Lung (tissue), 11 donors: ENCODE measurements at regions not wholly inside any gene's neighbourhood (a gene's known extent, or its start where the extent isn't known, plus 50 kb on each side); places are given as distances from the start of the nearest gene placed in this dataset.

Experiments used
- ATAC-seq: fragments of 200-7000 bp; cut with Tn5 transposase; one replicate; pipeline ENCODE4 v1.9.1; 2020; ENCODE audit warnings: moderate number of reproducible peaks; ENCODE audit not compliant: insufficient read depth, low FRiP score
- DNase-seq, 3 donors: peaks; one replicate each; pipeline ENCODE4 v3.0.0-alpha.2; 2013 to 2017
- H3K27ac ChIP-seq, 2 donors: one replicate each; pipeline ENCODE4 v1.5.1; 2013; ENCODE audit warnings: mild to moderate bottlenecking in 2 of 2, moderate library complexity in 2 of 2, control low read depth in 1 of 2, inconsistent platforms in 1 of 2, low read depth in 1 of 2, low read length in 1 of 2
- H3K27me3 ChIP-seq, 3 donors: one replicate each; pipeline ENCODE4 v1.5.1; 2013; ENCODE audit warnings: low read length in 2 of 3; ENCODE audit not compliant: control insufficient read depth in 3 of 3, insufficient read depth in 3 of 3
- H3K36me3 ChIP-seq, 4 donors: one replicate each; pipeline ENCODE4 v1.5.1; 2013; ENCODE audit warnings: low read length in 4 of 4, mild to moderate bottlenecking in 1 of 4, moderate library complexity in 1 of 4; ENCODE audit not compliant: control insufficient read depth in 4 of 4, insufficient read depth in 4 of 4
- H3K4me1 ChIP-seq, 5 donors: one replicate each; pipeline ENCODE4 v1.5.1; 2013; ENCODE audit warnings: low read length in 5 of 5, mild to moderate bottlenecking in 2 of 5, moderate library complexity in 1 of 5; ENCODE audit not compliant: control insufficient read depth in 5 of 5, insufficient read depth in 5 of 5
- H3K4me3 ChIP-seq: one replicate; pipeline ENCODE4 v1.5.1; 2013; ENCODE audit warnings: mild to moderate bottlenecking, control low read depth, moderate library complexity
- H3K9ac ChIP-seq, 2 donors: one replicate each; pipeline ENCODE4 v1.5.1; 2013; ENCODE audit warnings: low read length in 2 of 2, control low read depth in 1 of 2; ENCODE audit not compliant: insufficient read depth in 1 of 2
- H3K9me3 ChIP-seq, 4 donors: one replicate each; pipeline ENCODE4 v1.5.1; 2013; ENCODE audit warnings: low read length in 3 of 4, mild to moderate bottlenecking in 1 of 4, moderate library complexity in 1 of 4; ENCODE audit not compliant: control insufficient read depth in 4 of 4, insufficient read depth in 3 of 4
- CTCF ChIP-seq: IDR thresholded peaks from 2 replicates; pipeline ENCODE4 v1.5.1; 2012; ENCODE audit warnings: mild to moderate bottlenecking; ENCODE audit errors: control extremely low read depth, extremely low read depth
- WGBS, 2 donors: extraction: QIAGEN DNeasy Blood & Tissue Kit; methylation state at CpG; one replicate each; pipeline ENCODE4 v1.1.7; 2013; 5-methylcytosine and 5-hydroxymethylcytosine counted together
- donor health status: control.
- donor health status: control.
- donor health status: Bipolar disorder and iron deficiency.
- donor health status: healthy.
- donor health status: DM: yes; HTN: yes; CAD: no.

- Histone ChIP-seq H3K27ac (no peak overlapping the region), H3K27me3 (no peaks in the 10 kb centered on the region)
- no peak for ATAC-seq
These were observed 696.9 kb upstream of the FBXO33 start for GRCh38 chr14:40129159-40129558.

GRCh38 chr14:40123816-40124215, 691.6 kb upstream of the FBXO33 start:
- TF ChIP-seq CTCF = no peak
- H3K27me3 ChIP-seq = no peaks in the 10 kb centered on the region
- H3K4me3 ChIP-seq = no peak overlapping the region
- H3K9me3 ChIP-seq = no peaks in the 10 kb centered on the region
- no peaks in the 10 kb centered on the region for H3K4me1 ChIP-seq
- WGBS, 2 donors = 77 to 91% methylated on average over 2 of the region's 2 CpGs
- H3K36me3 ChIP-seq = no peaks in the 10 kb centered on the region
- H3K27ac ChIP-seq = no peak overlapping the region
- no peak overlapping the region for H3K9ac ChIP-seq
- DNase-seq (no peak), ATAC-seq (no peak)

More at GRCh38 chr14:40129159-40129558, 696.9 kb upstream of the FBXO33 start:
- H3K4me1 ChIP-seq = no peaks in the 10 kb centered on the region
- no peaks in the 10 kb centered on the region for H3K9me3 ChIP-seq
- no peak for TF ChIP-seq CTCF
- no peak overlapping the region for H3K4me3 ChIP-seq
- H3K36me3 ChIP-seq = no peaks in the 10 kb centered on the region
- H3K9ac ChIP-seq = no peak overlapping the region
- no peak for DNase-seq

GRCh38 chr14:40122968-40123648, 690.9 kb upstream of the FBXO33 start:
- H3K9ac ChIP-seq = no peak overlapping the region
- ATAC-seq = no peak
- no peak overlapping the region for H3K27ac ChIP-seq
- no peaks in the 10 kb centered on the region for H3K36me3 ChIP-seq
- H3K27me3 ChIP-seq = no peaks in the 10 kb centered on the region
- H3K4me3 ChIP-seq = no peak overlapping the region
- no peak for TF ChIP-seq CTCF
- H3K4me1 ChIP-seq = no peaks in the 10 kb centered on the region
- DNase-seq = no peak
- WGBS, 2 donors = 53 to 74% methylated on average over 2 of the region's 2 CpGs
- H3K9me3 ChIP-seq = peaks cover 0 to 1% (median 0%) of the 10 kb centered on the region in 4 donors

- 41 to 44% methylated on average over 2 of the region's 2 CpGs for WGBS, 2 donors
- no peak for TF ChIP-seq CTCF
- H3K4me1 ChIP-seq = no peaks in the 10 kb centered on the region
These were observed 687.5 kb upstream of the FBXO33 start for GRCh38 chr14:40119765-40120164.

More at GRCh38 chr14:40119765-40120164, 687.5 kb upstream of the FBXO33 start:
- DNase-seq (no peak), ATAC-seq (no peak)
- Histone ChIP-seq H3K27me3 (no peaks in the 10 kb centered on the region), H3K4me3 (no peak overlapping the region), H3K9me3 (peaks cover 0 to 2% (median 0%) of the 10 kb centered on the region in 4 donors), H3K27ac (no peak overlapping the region), H3K9ac (no peak overlapping the region), H3K36me3 (no peaks in the 10 kb centered on the region)
